Prostate gland (tissue), 2 donors: ENCODE measurements at regions not wholly inside any gene's neighbourhood (a gene's known extent, or its start where the extent isn't known, plus 50 kb on each side); places are given as distances from the start of the nearest gene placed in this dataset.

ENCODE experiments used
- DNase-seq: peaks from one replicate; pipeline ENCODE4 v3.0.0-alpha.2; 2019; ENCODE audit warnings: low spot score
- H3K27ac ChIP-seq, 2 donors: fragments of 200-600 bp; sonication (generic); 2 replicates each; pipeline ENCODE4 v1.5.1; 2017 to 2019
- H3K27me3 ChIP-seq: fragments of 200-600 bp; sonication (generic); replicated peaks from 2 replicates; pipeline ENCODE4 v1.5.1; 2019; ENCODE audit not compliant: insufficient read depth
- H3K36me3 ChIP-seq, 2 donors: fragments of 200-600 bp; sonication (generic); 1 replicate in 1 of 2; 2 replicates in 1 of 2; pipeline versions ENCODE4 v1.5.1 to v1.8.1; 2017 to 2019
- H3K4me1 ChIP-seq: fragments of 200-600 bp; sonication (generic); replicated peaks from 2 replicates; pipeline ENCODE4 v1.5.1; 2019
- H3K4me3 ChIP-seq, 2 donors: fragments of 200-600 bp; sonication (generic); 2 replicates each; pipeline ENCODE4 v1.5.1; 2017 to 2019
- H3K9me3 ChIP-seq: fragments of 200-600 bp; sonication (generic); 2 replicates; pipeline ENCODE4 v1.5.1; 2017
- CTCF ChIP-seq, 4 experiments: fragments of 200-600 bp in 2 of 4; fragments of 450-650 bp in 2 of 4; sonication (generic) in 2 of 4; IDR thresholded peaks; 1 replicate in 3 of 4; 2 replicates in 1 of 4; pipeline ENCODE4 v1.5.1; 2016 to 2019; ENCODE audit warnings: antibody characterized with exemption in 4 of 4, mild to moderate bottlenecking in 2 of 4, moderate library complexity in 2 of 4
- POLR2A ChIP-seq: fragments of 450-650 bp; IDR thresholded peaks from one replicate; pipeline ENCODE4 v1.6.1; 2016; ENCODE audit warnings: antibody characterized with exemption, mild to moderate bottlenecking
- POLR2AphosphoS5 ChIP-seq: sonication (generic); formaldehyde crosslinking; IDR thresholded peaks from one replicate; pipeline ENCODE4 v1.6.1; 2017; ENCODE audit warnings: antibody characterized with exemption
- WGBS: methylation state at CpG from one replicate; pipeline ENCODE4 v1.1.5; 2018; 5-methylcytosine and 5-hydroxymethylcytosine counted together
- intact Hi-C: fragments of 100-400 bp; cut with DNase I; formaldehyde crosslinking; loops from one replicate; pipeline ENCODE4 v1.14.2; 2022

DNA sequence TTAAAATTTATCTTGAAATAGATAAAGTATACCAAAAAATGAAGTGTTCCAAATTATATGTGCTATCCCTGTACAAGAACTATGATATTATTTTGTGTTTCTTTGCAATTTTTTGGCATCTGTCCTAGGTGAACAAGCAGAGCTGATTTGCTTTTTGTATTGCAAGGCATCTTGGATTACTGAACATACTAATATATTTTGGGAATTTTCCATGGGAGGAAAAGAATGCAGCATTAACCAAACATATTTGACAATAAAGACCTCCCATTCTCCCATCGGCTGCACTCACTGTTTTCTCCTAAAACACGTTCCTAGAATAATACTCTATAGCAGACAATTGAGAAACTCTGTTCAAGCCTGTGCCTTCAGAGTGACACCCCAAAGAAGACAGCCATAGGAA lies 265.1 kb upstream of the ALCAM start:
- 29% methylated on average over 2 of the region's 2 CpGs for WGBS
- intact Hi-C loops, result no loop called here
- TF ChIP-seq POLR2A (no peak), CTCF (IDR thresholded peaks at IDR 0.05) (no peak), POLR2AphosphoS5 (no peak)
- H3K4me3 ChIP-seq, result no peak overlapping the region
- no peak overlapping the region for H3K27ac ChIP-seq
- H3K4me1 ChIP-seq, result no peaks in the 10 kb centered on the region
- H3K36me3 ChIP-seq, result no peaks in the 10 kb centered on the region
- H3K27me3 ChIP-seq, result no peaks in the 10 kb centered on the region
- no peaks in the 10 kb centered on the region for H3K9me3 ChIP-seq
- DNase-seq, result no peak

GRCh38 chr3:105103139-105103538 lies 263.6 kb upstream of the ALCAM start:
- Histone ChIP-seq H3K4me1 (no peaks in the 10 kb centered on the region), H3K27me3 (no peaks in the 10 kb centered on the region), H3K27ac (no peak overlapping the region), H3K36me3 (no peaks in the 10 kb centered on the region), H3K4me3 (no peak overlapping the region), H3K9me3 (no peaks in the 10 kb centered on the region)
- TF ChIP-seq CTCF (IDR thresholded peaks at IDR 0.05) (no peak), POLR2AphosphoS5 (no peak), POLR2A (no peak)
- WGBS, result 96% methylated on average over 2 of the region's 2 CpGs
- intact Hi-C loops, result no loop called here
- DNase-seq, result no peak

- Histone ChIP-seq H3K9me3 (no peaks in the 10 kb centered on the region), H3K4me1 (no peaks in the 10 kb centered on the region), H3K27me3 (no peaks in the 10 kb centered on the region), H3K4me3 (no peak overlapping the region), H3K27ac (no peak overlapping the region), H3K36me3 (no peaks in the 10 kb centered on the region)
- no peak for TF ChIP-seq CTCF (IDR thresholded peaks at IDR 0.05)
- no peak for TF ChIP-seq POLR2A
- no peak for TF ChIP-seq POLR2AphosphoS5
- intact Hi-C loops, result no loop called here
- WGBS, result 24% methylated on average over 1 of the region's 1 CpG
- no peak for DNase-seq
Measured at GRCh38 chr3:105108823-105109222, 257.9 kb upstream of the ALCAM start.

GRCh38 chr3:105118905-105119304 lies 247.8 kb upstream of the ALCAM start:
- Histone ChIP-seq H3K4me1 (no peaks in the 10 kb centered on the region), H3K36me3 (no peaks in the 10 kb centered on the region), H3K27ac (no peak overlapping the region), H3K9me3 (no peaks in the 10 kb centered on the region), H3K4me3 (no peak overlapping the region), H3K27me3 (no peaks in the 10 kb centered on the region)
- intact Hi-C loops, result no loop called here
- no peak for DNase-seq
- 62% methylated on average over 3 of the region's 3 CpGs for WGBS
- TF ChIP-seq CTCF (IDR thresholded peaks at IDR 0.05) (no peak), POLR2A (no peak), POLR2AphosphoS5 (no peak)

- no peaks in the 10 kb centered on the region for H3K4me1 ChIP-seq
- H3K9me3 ChIP-seq, result no peaks in the 10 kb centered on the region
- WGBS, result 79% methylated on average over 4 of the region's 4 CpGs
- intact Hi-C loops, result no loop called here
- H3K36me3 ChIP-seq, result no peaks in the 10 kb centered on the region
- no peak overlapping the region for H3K4me3 ChIP-seq
- no peak overlapping the region for H3K27ac ChIP-seq
- DNase-seq, result no peak
- H3K27me3 ChIP-seq, result no peaks in the 10 kb centered on the region
- TF ChIP-seq CTCF (IDR thresholded peaks at IDR 0.05), result no peak
- TF ChIP-seq POLR2AphosphoS5, result no peak
- no peak for TF ChIP-seq POLR2A
Measured at GRCh38 chr3:105119801-105120340, 246.8 kb upstream of the ALCAM start.
